ENCODE measurements at regions not wholly inside any gene's neighbourhood (a gene's known extent, or its start where the extent isn't known, plus 50 kb on each side); places are given as distances from the start of the nearest gene placed in this dataset.

DNA sequence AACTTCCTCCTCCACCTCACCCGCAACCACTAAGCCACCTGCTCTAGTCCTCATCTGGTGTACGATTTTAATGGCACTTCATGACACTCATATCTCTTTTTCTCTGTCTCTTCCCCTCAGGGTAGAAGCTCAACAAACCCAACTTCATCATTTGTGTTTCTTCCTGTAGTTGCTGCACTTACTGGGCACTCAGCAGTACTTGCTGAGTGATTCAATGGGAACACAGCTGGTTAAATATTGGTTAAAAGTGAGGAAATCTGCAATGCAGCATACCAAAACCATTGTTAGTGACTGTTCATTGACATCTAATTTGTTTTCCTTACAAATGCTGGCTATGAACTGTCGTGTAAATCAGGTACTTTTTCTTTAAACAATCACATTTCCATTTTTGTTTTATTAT lies 541.1 kb upstream of the PRMT6 start:
- no peaks in the 10 kb centered on the region for H3K9me3 ChIP-seq (ENCODE audit: insufficient read depth, low read depth, low read length)
- H3K4me3 ChIP-seq (ENCODE audit: low read length, poor library complexity, severe bottlenecking): no peak overlapping the region
- no peaks in the 10 kb centered on the region for H3K4me1 ChIP-seq (ENCODE audit: insufficient read depth, low read length, poor library complexity, severe bottlenecking)
- H3K4me2 ChIP-seq (ENCODE audit: low read depth, low read length, poor library complexity, severe bottlenecking): no peak overlapping the region
- no peak overlapping the region for H2AFZ ChIP-seq (ENCODE audit: low read length)
- H3K27me3 ChIP-seq (ENCODE audit: insufficient read depth, low read length, poor library complexity, severe bottlenecking): no peaks in the 10 kb centered on the region
- no peak overlapping the region for H3K9ac ChIP-seq (ENCODE audit: low read depth, low read length, poor library complexity, severe bottlenecking)
- no peaks in the 10 kb centered on the region for H3K9me2 ChIP-seq (replicated peaks; ENCODE audit: low read depth, low read length)
- H4K20me1 ChIP-seq (ENCODE audit: insufficient read depth, low read length, poor library complexity, severe bottlenecking): no peaks in the 10 kb centered on the region
- no peaks in the 10 kb centered on the region for H3K36me3 ChIP-seq (ENCODE audit: insufficient read depth, low read length)
- TF ChIP-seq CTCF (conservative IDR thresholded peaks at IDR 0.05; ENCODE audit: low read length): no peak
- TF ChIP-seq EZH2phosphoT487 (IDR thresholded peaks at IDR 0.05; ENCODE audit: borderline replicate concordance): no peak
- no peaks in the 10 kb centered on the region for H3F3A ChIP-seq (ENCODE audit: low read depth)
- no peaks in the 10 kb centered on the region for H3K79me2 ChIP-seq (ENCODE audit: insufficient read depth, low read length)

DNA sequence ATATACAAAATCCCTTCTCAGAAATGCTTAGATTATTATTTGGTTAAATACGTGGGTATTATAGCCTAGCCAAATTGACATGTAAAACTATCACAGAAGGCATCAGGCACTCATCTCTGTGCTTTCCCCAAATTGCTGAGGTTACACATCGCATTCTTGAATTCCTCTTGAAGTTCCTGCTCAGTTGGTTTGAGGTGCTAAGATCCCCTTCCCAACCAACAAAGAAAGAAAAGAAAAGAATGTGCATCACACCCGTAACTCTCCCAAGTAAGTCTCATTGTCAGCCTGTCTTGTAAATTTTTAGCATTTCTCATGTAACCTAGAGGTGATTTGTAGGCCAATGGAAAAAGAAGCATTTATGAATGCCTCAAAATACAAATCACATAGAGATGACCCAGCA lies 539.2 kb upstream of the PRMT6 start:
- H3K4me1 ChIP-seq (ENCODE audit: insufficient read depth, low read length, poor library complexity, severe bottlenecking): no peaks in the 10 kb centered on the region
- H3K27me3 ChIP-seq (ENCODE audit: insufficient read depth, low read length, poor library complexity, severe bottlenecking): no peaks in the 10 kb centered on the region
- H2AFZ ChIP-seq (ENCODE audit: low read length): no peak overlapping the region
- H3K36me3 ChIP-seq (ENCODE audit: insufficient read depth, low read length): no peaks in the 10 kb centered on the region
- TF ChIP-seq CTCF (conservative IDR thresholded peaks at IDR 0.05; ENCODE audit: low read length): no peak
- TF ChIP-seq EZH2phosphoT487 (IDR thresholded peaks at IDR 0.05; ENCODE audit: borderline replicate concordance): no peak
- no peaks in the 10 kb centered on the region for H3K79me2 ChIP-seq (ENCODE audit: insufficient read depth, low read length)
- no peaks in the 10 kb centered on the region for H4K20me1 ChIP-seq (ENCODE audit: insufficient read depth, low read length, poor library complexity, severe bottlenecking)
- no peaks in the 10 kb centered on the region for H3K9me2 ChIP-seq (replicated peaks; ENCODE audit: low read depth, low read length)
- no peaks in the 10 kb centered on the region for H3K9me3 ChIP-seq (ENCODE audit: insufficient read depth, low read depth, low read length)
- H3K4me2 ChIP-seq (ENCODE audit: low read depth, low read length, poor library complexity, severe bottlenecking): no peak overlapping the region
- no peaks in the 10 kb centered on the region for H3F3A ChIP-seq (ENCODE audit: low read depth)
- no peak overlapping the region for H3K4me3 ChIP-seq (ENCODE audit: low read length, poor library complexity, severe bottlenecking)
- no peak overlapping the region for H3K9ac ChIP-seq (ENCODE audit: low read depth, low read length, poor library complexity, severe bottlenecking)

- Histone ChIP-seq H3K27me3 (ENCODE audit: insufficient read depth, low read length, poor library complexity, severe bottlenecking) (no peaks in the 10 kb centered on the region), H3F3A (ENCODE audit: low read depth) (no peaks in the 10 kb centered on the region), H3K9me3 (ENCODE audit: insufficient read depth, low read depth, low read length) (no peaks in the 10 kb centered on the region), H4K20me1 (ENCODE audit: insufficient read depth, low read length, poor library complexity, severe bottlenecking) (no peaks in the 10 kb centered on the region), H3K4me3 (ENCODE audit: low read length, poor library complexity, severe bottlenecking) (no peak overlapping the region), H3K79me2 (ENCODE audit: insufficient read depth, low read length) (no peaks in the 10 kb centered on the region), H2AFZ (ENCODE audit: low read length) (no peak overlapping the region), H3K9me2 (replicated peaks; ENCODE audit: low read depth, low read length) (no peaks in the 10 kb centered on the region), H3K9ac (ENCODE audit: low read depth, low read length, poor library complexity, severe bottlenecking) (no peak overlapping the region), H3K4me2 (ENCODE audit: low read depth, low read length, poor library complexity, severe bottlenecking) (no peak overlapping the region), H3K36me3 (ENCODE audit: insufficient read depth, low read length) (no peaks in the 10 kb centered on the region), H3K4me1 (ENCODE audit: insufficient read depth, low read length, poor library complexity, severe bottlenecking) (no peaks in the 10 kb centered on the region)
- TF ChIP-seq CTCF (conservative IDR thresholded peaks at IDR 0.05; ENCODE audit: low read length): no peak
- TF ChIP-seq EZH2phosphoT487 (IDR thresholded peaks at IDR 0.05; ENCODE audit: borderline replicate concordance): no peak
Observed at GRCh38 chr1:106523497-106523896, 533.0 kb upstream of the PRMT6 start.
